Endodermal cell (in vitro differentiated cells): ENCODE measurements at regions not wholly inside any gene's neighbourhood (a gene's known extent, or its start where the extent isn't known, plus 50 kb on each side); places are given as distances from the start of the nearest gene placed in this dataset.

Source experiments
- DNase-seq: peaks from one replicate; pipeline ENCODE4 v3.0.0-alpha.2; 2017
- H3K27ac ChIP-seq: 2 replicates; pipeline ENCODE4 v1.5.1; 2013; ENCODE audit warnings: mild to moderate bottlenecking, low read depth, low read length, moderate library complexity
- H3K27me3 ChIP-seq: 2 replicates; pipeline ENCODE4 v1.6.1; 2013; ENCODE audit warnings: mild to moderate bottlenecking, low read length, moderate library complexity; ENCODE audit not compliant: insufficient read depth, control insufficient read depth, poor library complexity, severe bottlenecking
- H3K36me3 ChIP-seq: 2 replicates; pipeline ENCODE4 v1.7.0; 2013; ENCODE audit warnings: mild to moderate bottlenecking, low read length, moderate library complexity; ENCODE audit not compliant: control insufficient read depth, insufficient read depth
- H3K4me1 ChIP-seq: one replicate; pipeline ENCODE4 v1.7.0; 2013; ENCODE audit warnings: low read length; ENCODE audit not compliant: control insufficient read depth, insufficient read depth
- H3K4me3 ChIP-seq: 2 replicates; pipeline ENCODE4 v1.5.1; 2013; ENCODE audit warnings: mild to moderate bottlenecking, low read length, moderate library complexity
- H3K9ac ChIP-seq: 2 replicates; pipeline ENCODE4 v1.6.1; 2013; ENCODE audit warnings: mild to moderate bottlenecking, low read length, moderate library complexity; ENCODE audit not compliant: poor library complexity, severe bottlenecking; ENCODE audit errors: extremely low read depth
- H3K9me3 ChIP-seq: 2 replicates; pipeline ENCODE4 v1.6.1; 2013; ENCODE audit warnings: mild to moderate bottlenecking, low read length, moderate library complexity; ENCODE audit not compliant: control insufficient read depth
- H3K27ac Mint-ChIP-seq: 2 replicates; pipeline ENCODE4 v1.8.0; 2020; ENCODE audit warnings: mixed read lengths
- H3K27me3 Mint-ChIP-seq: 2 replicates; pipeline ENCODE4 v1.8.0; 2021; ENCODE audit warnings: mild to moderate bottlenecking, mixed read lengths; ENCODE audit not compliant: insufficient read depth
- H3K36me3 Mint-ChIP-seq: 2 replicates; pipeline ENCODE4 v1.8.0; 2020; ENCODE audit warnings: low read depth, mixed read lengths
- H3K4me1 Mint-ChIP-seq: 2 replicates; pipeline ENCODE4 v1.8.0; 2020; ENCODE audit warnings: mixed read lengths
- H3K4me3 Mint-ChIP-seq: 2 replicates; pipeline ENCODE4 v1.8.0; 2020; ENCODE audit warnings: mild to moderate bottlenecking, moderate library complexity, mixed read lengths
- H3K9me3 Mint-ChIP-seq: 2 replicates; pipeline ENCODE4 v1.8.0; 2020; ENCODE audit warnings: mild to moderate bottlenecking, mixed read lengths
- CTCF ChIP-seq: fragments of 200-600 bp; sonication (generic); conservative IDR thresholded peaks from 2 replicates; pipeline ENCODE4 v1.5.0; 2021; ENCODE audit warnings: antibody characterized with exemption, mild to moderate bottlenecking
- WGBS, 2 experiments: methylation state at CpG; one replicate each; pipeline versions ENCODE4 v1.1.5 to v1.1.7; 2013; ENCODE audit warnings: missing lambda C conversion rate in 2 of 2, mixed read lengths in 1 of 2; ENCODE audit not compliant: insufficient coverage in 1 of 2, insufficient read length in 1 of 2; 5-methylcytosine and 5-hydroxymethylcytosine counted together

- Histone ChIP-seq H3K4me3 (no peak overlapping the region), H3K27me3 (peaks cover 16% of the 10 kb centered on the region), H3K36me3 (no peaks in the 10 kb centered on the region), H3K4me1 (no peaks in the 10 kb centered on the region), H3K27ac (no peak overlapping the region), H3K9me3 (no peaks in the 10 kb centered on the region), H3K9ac (no peak overlapping the region)
- Mint-ChIP-seq H3K27ac (no peak overlapping the region), H3K27me3 (peaks cover 34% of the 10 kb centered on the region), H3K36me3 (no peaks in the 10 kb centered on the region), H3K9me3 (no peaks in the 10 kb centered on the region), H3K4me1 (peaks cover 4% of the 10 kb centered on the region), H3K4me3 (no peak overlapping the region)
- TF ChIP-seq CTCF = no peak
- no peak for DNase-seq
- 90 to 93% methylated on average over 4 of the region's 4 CpGs for WGBS, 2 experiments
Observed at GRCh38 chr17:77882040-77882439, 76.5 kb upstream of the TNRC6C start.

- no peak overlapping the region for H3K4me3 Mint-ChIP-seq
- no peaks in the 10 kb centered on the region for H3K4me1 ChIP-seq
- no peaks in the 10 kb centered on the region for H3K9me3 ChIP-seq
- TF ChIP-seq CTCF = no peak
- no peak overlapping the region for H3K27ac Mint-ChIP-seq
- WGBS, 2 experiments = 89 to 92% methylated on average over 9 to 12 of the region's 12 CpGs
- H3K4me3 ChIP-seq = no peak overlapping the region
- H3K4me1 Mint-ChIP-seq = peaks cover 4% of the 10 kb centered on the region
- no peak for DNase-seq
- H3K36me3 Mint-ChIP-seq = no peaks in the 10 kb centered on the region
- H3K27me3 ChIP-seq = peaks cover 22% of the 10 kb centered on the region
- H3K9me3 Mint-ChIP-seq = no peaks in the 10 kb centered on the region
- no peak overlapping the region for H3K27ac ChIP-seq
- H3K27me3 Mint-ChIP-seq = peaks cover 40% of the 10 kb centered on the region
- no peaks in the 10 kb centered on the region for H3K36me3 ChIP-seq
- no peak overlapping the region for H3K9ac ChIP-seq
Observed at GRCh38 chr17:77882481-77883212, 75.9 kb upstream of the TNRC6C start.

DNA sequence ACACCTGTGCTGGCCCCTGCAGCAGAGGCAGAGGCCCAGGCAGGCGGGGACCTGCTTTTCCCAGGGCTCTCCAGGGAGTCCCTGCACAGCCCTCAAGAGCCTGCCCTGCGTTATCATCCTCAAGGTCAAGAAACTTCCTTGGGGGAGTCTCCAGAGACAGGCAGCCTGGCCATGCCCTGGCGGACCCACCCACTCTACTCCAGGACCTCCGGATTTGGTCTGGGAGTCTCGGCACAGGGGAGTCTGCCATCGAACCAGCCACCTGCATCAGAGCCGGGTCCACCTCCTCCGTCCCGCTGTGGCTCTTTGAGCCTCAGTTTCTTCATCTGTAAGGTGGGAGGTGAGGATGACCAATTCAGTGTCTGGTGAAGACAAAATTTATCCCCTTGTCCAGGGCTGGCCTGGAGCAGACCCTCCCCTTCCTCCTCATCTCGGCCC lies 75.3 kb upstream of the TNRC6C start:
- H3K27ac ChIP-seq = no peak overlapping the region
- no peak for TF ChIP-seq CTCF
- Mint-ChIP-seq H3K4me1 (peaks cover 6% of the 10 kb centered on the region), H3K27me3 (peaks cover 45% of the 10 kb centered on the region), H3K9me3 (no peaks in the 10 kb centered on the region), H3K36me3 (no peaks in the 10 kb centered on the region), H3K4me3 (no peak overlapping the region), H3K27ac (no peak overlapping the region)
- H3K4me1 ChIP-seq = no peaks in the 10 kb centered on the region
- no peaks in the 10 kb centered on the region for H3K9me3 ChIP-seq
- 91 to 95% methylated on average over 3 to 10 of the region's 10 CpGs for WGBS, 2 experiments
- H3K4me3 ChIP-seq = no peak overlapping the region
- H3K9ac ChIP-seq = no peak overlapping the region
- no peak for DNase-seq
- H3K36me3 ChIP-seq = no peaks in the 10 kb centered on the region
- H3K27me3 ChIP-seq = peaks cover 28% of the 10 kb centered on the region
